Endothelial cell of umbilical vein (primary cell): ENCODE measurements at regions not wholly inside any gene's neighbourhood (a gene's known extent, or its start where the extent isn't known, plus 50 kb on each side); places are given as distances from the start of the nearest gene placed in this dataset.

Experiments used
- BruUV-seq: library from RNA; stranded (reverse); fragments of 400-500 nt; replicated peaks from 2 replicates; lab custom pipeline; 2021; lab: Mats Ljungman, UMichigan
- CTCF ChIA-PET: fragments of 300-600, 350-600 bp; sonication (Branson Sonifier 250); formaldehyde crosslinking; loops from one replicate; lab custom pipeline; 2021; ENCODE audit warnings: antibody characterized with exemption, inconsistent platforms; lab: Charles Lee
- POLR2A ChIA-PET: fragments of 300-600, 350-600 bp; sonication (Branson Sonifier 250); formaldehyde crosslinking; loops from one replicate; lab custom pipeline; 2021; ENCODE audit warnings: antibody characterized with exemption, inconsistent platforms; lab: Charles Lee
- DNase-seq: peaks from one replicate; pipeline ENCODE4 v3.0.0-alpha.2; 2011; ENCODE audit warnings: low read depth, low spot score
- FAIRE-seq: peaks from 2 replicates; lab custom pipeline; 2011; peaks lifted over from hg19 to GRCh38; lab: Jason Lieb, UNC
- H2AFZ ChIP-seq: 2 replicates; pipeline ENCODE4 v1.6.0; 2012; ENCODE audit warnings: low read depth, low read length, control low read depth, inconsistent platforms
- H3K27ac ChIP-seq: 2 replicates; pipeline ENCODE4 v1.5.1; 2011; ENCODE audit warnings: low read depth, mild to moderate bottlenecking, control low read depth, low read length, moderate library complexity; ENCODE audit not compliant: insufficient read depth
- H3K27me3 ChIP-seq, 2 experiments: 2 replicates each; pipeline versions ENCODE4 v1.6.0 to v1.6.1; 2011; ENCODE audit warnings: low read length in 2 of 2, mixed read lengths in 1 of 2; ENCODE audit not compliant: control insufficient read depth in 2 of 2, insufficient read depth in 2 of 2
- H3K36me3 ChIP-seq, 2 experiments: 2 replicates in 1 of 2; 3 replicates in 1 of 2; pipeline ENCODE4 v1.5.1; 2011; ENCODE audit warnings: low read length in 2 of 2, mild to moderate bottlenecking in 1 of 2, moderate library complexity in 1 of 2; ENCODE audit not compliant: control insufficient read depth in 2 of 2, insufficient read depth in 2 of 2; ENCODE audit errors: extremely low read depth in 1 of 2
- H3K4me1 ChIP-seq: 3 replicates; pipeline ENCODE4 v1.5.1; 2011; ENCODE audit warnings: mild to moderate bottlenecking, low read length; ENCODE audit not compliant: control insufficient read depth, insufficient read depth; ENCODE audit errors: extremely low read depth
- H3K4me2 ChIP-seq: 2 replicates; pipeline ENCODE4 v1.6.1; 2011; ENCODE audit warnings: low read length, control low read depth, mixed read lengths; ENCODE audit not compliant: insufficient read depth
- H3K4me3 ChIP-seq, 3 experiments: fragments of 200-600 bp in 1 of 3; sonication (generic), shearing (Covaris generic) in 1 of 3; replicated peaks in 1 of 3; 2 replicates each; pipeline ENCODE4 v1.5.1; 2011 to 2016; ENCODE audit warnings: control low read depth in 3 of 3, low read length in 3 of 3, mild to moderate bottlenecking in 2 of 3, inconsistent platforms in 1 of 3, low read depth in 1 of 3, moderate library complexity in 1 of 3; ENCODE audit not compliant: insufficient read depth in 1 of 3
- H3K79me2 ChIP-seq: 2 replicates; pipeline ENCODE4 v1.6.0; 2012; ENCODE audit warnings: low read length, inconsistent platforms; ENCODE audit not compliant: control insufficient read depth, insufficient read depth
- H3K9ac ChIP-seq: replicated peaks from 2 replicates; pipeline ENCODE3; 2011; ENCODE audit warnings: low read length, control low read depth; ENCODE audit not compliant: insufficient read depth; ENCODE audit errors: extremely low read depth
- H3K9me1 ChIP-seq: replicated peaks from 3 replicates; pipeline ENCODE4 v1.6.0; 2011; ENCODE audit warnings: mild to moderate bottlenecking, low read length; ENCODE audit not compliant: control insufficient read depth, insufficient read depth; ENCODE audit errors: extremely low read depth
- H3K9me3 ChIP-seq: replicated peaks from 2 replicates; pipeline ENCODE4 v1.5.1; 2012; ENCODE audit warnings: low read length, inconsistent platforms; ENCODE audit not compliant: control insufficient read depth, insufficient read depth
- H4K20me1 ChIP-seq: replicated peaks from 2 replicates; pipeline ENCODE3; 2011; ENCODE audit warnings: mild to moderate bottlenecking, low read length; ENCODE audit not compliant: control insufficient read depth, insufficient read depth; ENCODE audit errors: extremely low read depth
- EZH2 ChIP-seq: IDR thresholded peaks from 2 replicates; pipeline ENCODE4 v1.6.1; 2012; ENCODE audit warnings: borderline replicate concordance, low read depth, mild to moderate bottlenecking, moderate library complexity, low read length, inconsistent platforms; ENCODE audit not compliant: severe bottlenecking
- GATA2 ChIP-seq: IDR thresholded peaks from 2 replicates; pipeline ENCODE4 v1.7.0; 2011; ENCODE audit warnings: low read depth, mild to moderate bottlenecking, moderate library complexity, mixed read lengths, low read length; ENCODE audit not compliant: insufficient read length, insufficient read depth
- JUN ChIP-seq: IDR thresholded peaks from 2 replicates; pipeline ENCODE4 v1.6.1; 2011; ENCODE audit warnings: borderline replicate concordance, low read depth; ENCODE audit not compliant: insufficient read length, insufficient read depth
- POLR2A ChIP-seq: IDR thresholded peaks from 2 replicates; pipeline ENCODE4 v1.6.1; 2012; ENCODE audit warnings: low read depth, mild to moderate bottlenecking, control low read depth, low read length
- POLR2AphosphoS5 ChIP-seq: IDR thresholded peaks from 2 replicates; pipeline ENCODE4 v1.6.1; 2012; ENCODE audit warnings: low read depth, mild to moderate bottlenecking, control low read depth, low read length, moderate library complexity; ENCODE audit not compliant: insufficient read depth
- dilution Hi-C: fragments of 300-500 bp; cut with MboI; formaldehyde crosslinking; loops from one replicate; pipeline ENCODE4 v1.15.0; 2019; ENCODE audit warnings: low sequenced_read_pairs; ENCODE audit not compliant: extremely low pct_ligation_motif_present
- intact Hi-C: fragments of 100-400 bp; cut with micrococcal nuclease; formaldehyde crosslinking; loops from one replicate; pipeline ENCODE4 v1.10.0; 2022

DNA sequence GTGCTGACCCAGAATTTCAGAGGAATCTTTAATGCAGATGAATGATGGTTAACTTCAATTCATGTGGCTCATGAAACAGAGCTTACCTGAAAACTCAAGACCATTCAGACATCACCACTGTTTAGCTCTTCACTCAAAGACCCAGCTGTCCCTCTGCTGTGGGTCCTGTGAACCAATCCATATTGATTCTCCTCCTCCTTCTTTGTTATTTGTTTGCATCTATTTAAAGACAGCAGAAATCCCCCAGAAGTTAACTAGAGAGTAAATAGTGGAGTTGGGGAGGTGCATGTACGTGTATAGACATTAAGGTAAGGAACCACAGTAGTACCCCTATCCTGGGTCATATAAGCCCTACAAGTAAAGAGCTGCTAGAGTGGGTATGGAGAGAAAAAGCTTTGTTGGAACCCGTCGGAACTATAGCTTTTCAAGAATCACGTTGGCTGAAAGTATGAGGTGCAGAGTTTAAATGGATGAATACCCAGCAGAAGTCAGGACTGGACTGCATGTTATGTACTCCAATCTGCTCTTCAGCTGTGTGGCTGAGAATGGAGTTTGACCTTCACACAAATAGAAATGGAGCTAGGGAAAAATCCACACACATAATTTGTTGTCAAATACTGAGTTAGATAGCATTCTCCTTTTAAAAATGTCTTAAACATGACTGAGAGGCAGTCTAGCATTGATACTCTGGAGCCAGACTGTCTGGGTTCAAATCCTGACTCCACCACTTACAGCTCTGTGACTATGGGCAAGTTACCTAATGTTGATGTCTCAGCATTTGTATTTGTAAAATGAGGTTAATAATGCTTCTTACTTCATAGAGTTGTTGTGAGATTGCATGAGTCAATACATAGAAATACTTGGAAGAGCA, 81.7 kb upstream of the HK2 start:
- intact Hi-C loops, result loop anchor here (2.0 kb wide), 1 partner anchor 17 kb away; no protein-coding TSS in a partner anchor
- H2AFZ ChIP-seq, result no peak overlapping the region
- DNase-seq, result no peak
- peaks cover 2 to 15% of the 10 kb centered on the region in 2 experiments for H3K27me3 ChIP-seq
- no peak for FAIRE-seq
- dilution Hi-C loops, result no loop called here
- H3K9me1 ChIP-seq, result no peaks in the 10 kb centered on the region
- no peaks in the 10 kb centered on the region for H3K79me2 ChIP-seq
- CTCF ChIA-PET, result interaction anchor here (1.2 to 1.5 kb wide), 4 partner anchors 9 to 17 kb away, joined by 3 to 5 read pairs (median 4); no protein-coding TSS in a partner anchor
- POLR2A ChIA-PET, result no interaction called here
- no peak overlapping the region for H3K4me3 ChIP-seq
- H3K4me1 ChIP-seq, result no peaks in the 10 kb centered on the region
- H3K9ac ChIP-seq, result no peak overlapping the region
- no peak for TF ChIP-seq EZH2
- no peaks in the 10 kb centered on the region for H4K20me1 ChIP-seq
- H3K4me2 ChIP-seq, result no peak overlapping the region
- H3K36me3 ChIP-seq, result no peaks in the 10 kb centered on the region
- H3K9me3 ChIP-seq, result no peaks in the 10 kb centered on the region
- no TSS peak for BruUV-seq
- no peak overlapping the region for H3K27ac ChIP-seq

DNA sequence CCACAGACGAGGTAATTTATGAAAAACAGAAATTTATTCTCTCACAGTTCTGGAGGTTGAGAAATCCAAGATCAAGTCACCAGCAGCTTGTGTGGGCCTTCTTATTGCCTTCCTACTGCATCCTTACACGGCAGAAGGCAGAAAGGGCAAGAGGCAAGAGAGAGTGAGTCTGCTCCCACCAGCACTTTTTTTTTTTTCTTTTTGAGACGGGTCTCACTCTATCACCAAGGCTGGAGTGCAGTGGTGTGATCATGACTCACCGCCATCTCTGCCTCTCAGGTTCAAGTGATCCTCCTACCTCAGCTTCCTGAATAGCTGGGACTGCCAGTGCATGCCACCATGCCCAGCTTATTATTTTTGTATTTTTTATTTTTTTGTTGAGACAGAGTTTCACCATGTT, 78.5 kb upstream of the HK2 start:
- ChIA-PET POLR2A (no interaction called here), CTCF (no interaction called here)
- Histone ChIP-seq H3K4me3 (no peak overlapping the region), H2AFZ (no peak overlapping the region), H3K9me1 (no peaks in the 10 kb centered on the region), H3K4me1 (no peaks in the 10 kb centered on the region), H3K27me3 (peaks cover 2 to 10% of the 10 kb centered on the region in 2 experiments), H3K36me3 (no peaks in the 10 kb centered on the region), H3K4me2 (no peak overlapping the region), H3K9ac (no peak overlapping the region), H3K9me3 (no peaks in the 10 kb centered on the region), H3K27ac (no peak overlapping the region), H4K20me1 (no peaks in the 10 kb centered on the region), H3K79me2 (no peaks in the 10 kb centered on the region)
- TF ChIP-seq EZH2 (no peak), POLR2A (no peak), GATA2 (no peak), JUN (no peak), POLR2AphosphoS5 (no peak)
- no peak for DNase-seq
- FAIRE-seq, result no peak
- intact Hi-C loops, result no loop called here
- no TSS peak for BruUV-seq
- dilution Hi-C loops, result no loop called here
